NB4 (cell line): ENCODE measurements at regions not wholly inside any gene's neighbourhood (a gene's known extent, or its start where the extent isn't known, plus 50 kb on each side); places are given as distances from the start of the nearest gene placed in this dataset.
A peak's percentile ranks its signal among the peaks of the same experiment; 100 is the strongest.

Experiments used
- DNase-seq: peaks from one replicate; pipeline ENCODE4 v3.0.0; 2010; ENCODE audit warnings: low read depth
- H3K4me3 ChIP-seq: one replicate; pipeline ENCODE4 v1.5.1; 2011; ENCODE audit warnings: mild to moderate bottlenecking, low read depth, low read length, moderate library complexity
- MYC ChIP-seq: IDR thresholded peaks from 2 replicates; pipeline ENCODE4 v1.6.1; 2011; ENCODE audit warnings: low read depth, low read length
- POLR2A ChIP-seq: IDR thresholded peaks from 2 replicates; pipeline ENCODE4 v1.6.1; 2011; ENCODE audit warnings: mild to moderate bottlenecking; ENCODE audit not compliant: insufficient read length; ENCODE audit errors: extremely low read depth
- TF ChIP-seq, protein P1 (sequence below): IDR thresholded peaks from one replicate; pipeline ENCODE4 v1.5.1; 2012; ENCODE audit warnings: low read depth, low read length
- TF ChIP-seq, protein P2 (sequence below): IDR thresholded peaks from 2 replicates; pipeline ENCODE4 v1.6.1; 2011; ENCODE audit warnings: low read depth, low read length

DNA sequence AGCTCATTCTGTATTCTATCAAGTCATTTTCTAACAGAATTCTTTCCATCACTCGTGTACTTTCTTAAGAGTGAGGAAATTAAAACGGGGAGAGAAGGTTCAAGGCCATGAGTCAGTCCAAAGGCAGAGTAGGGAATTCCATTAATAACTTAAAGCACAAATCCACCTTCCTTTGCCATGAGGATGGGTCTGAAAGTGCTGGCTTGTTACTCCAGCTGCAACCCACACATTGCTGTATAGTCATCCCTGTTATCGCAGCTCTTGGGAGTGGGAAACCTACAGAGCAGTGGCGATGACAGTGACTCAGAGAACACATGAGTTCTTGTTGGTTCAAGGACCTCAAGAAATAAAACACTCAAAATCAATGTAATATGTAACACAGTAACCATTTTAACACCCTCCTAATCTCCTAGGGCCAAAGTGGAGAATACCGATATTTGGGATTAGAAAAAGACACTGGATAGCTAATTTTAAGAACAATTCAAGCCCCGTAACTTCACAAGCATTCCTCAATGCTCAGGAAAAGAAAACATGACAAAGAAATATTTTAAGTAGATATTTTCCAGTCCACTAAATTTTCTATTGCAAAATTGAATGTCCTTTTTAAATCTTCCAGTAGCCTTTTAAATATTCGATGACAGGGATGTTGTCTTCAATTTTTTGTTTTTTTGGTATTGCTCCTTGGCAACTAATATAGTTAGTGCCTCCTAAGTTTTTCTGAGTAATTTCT is 179.9 kb upstream of the THBS1 start:
- no peak for DNase-seq
- no peak overlapping the region for H3K4me3 ChIP-seq
- TF ChIP-seq POLR2A (no peak), MYC (no peak)
- TF ChIP-seq, protein P1, sequence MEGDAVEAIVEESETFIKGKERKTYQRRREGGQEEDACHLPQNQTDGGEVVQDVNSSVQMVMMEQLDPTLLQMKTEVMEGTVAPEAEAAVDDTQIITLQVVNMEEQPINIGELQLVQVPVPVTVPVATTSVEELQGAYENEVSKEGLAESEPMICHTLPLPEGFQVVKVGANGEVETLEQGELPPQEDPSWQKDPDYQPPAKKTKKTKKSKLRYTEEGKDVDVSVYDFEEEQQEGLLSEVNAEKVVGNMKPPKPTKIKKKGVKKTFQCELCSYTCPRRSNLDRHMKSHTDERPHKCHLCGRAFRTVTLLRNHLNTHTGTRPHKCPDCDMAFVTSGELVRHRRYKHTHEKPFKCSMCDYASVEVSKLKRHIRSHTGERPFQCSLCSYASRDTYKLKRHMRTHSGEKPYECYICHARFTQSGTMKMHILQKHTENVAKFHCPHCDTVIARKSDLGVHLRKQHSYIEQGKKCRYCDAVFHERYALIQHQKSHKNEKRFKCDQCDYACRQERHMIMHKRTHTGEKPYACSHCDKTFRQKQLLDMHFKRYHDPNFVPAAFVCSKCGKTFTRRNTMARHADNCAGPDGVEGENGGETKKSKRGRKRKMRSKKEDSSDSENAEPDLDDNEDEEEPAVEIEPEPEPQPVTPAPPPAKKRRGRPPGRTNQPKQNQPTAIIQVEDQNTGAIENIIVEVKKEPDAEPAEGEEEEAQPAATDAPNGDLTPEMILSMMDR: no peak
- TF ChIP-seq, protein P2, sequence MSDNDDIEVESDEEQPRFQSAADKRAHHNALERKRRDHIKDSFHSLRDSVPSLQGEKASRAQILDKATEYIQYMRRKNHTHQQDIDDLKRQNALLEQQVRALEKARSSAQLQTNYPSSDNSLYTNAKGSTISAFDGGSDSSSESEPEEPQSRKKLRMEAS: no peak

DNA sequence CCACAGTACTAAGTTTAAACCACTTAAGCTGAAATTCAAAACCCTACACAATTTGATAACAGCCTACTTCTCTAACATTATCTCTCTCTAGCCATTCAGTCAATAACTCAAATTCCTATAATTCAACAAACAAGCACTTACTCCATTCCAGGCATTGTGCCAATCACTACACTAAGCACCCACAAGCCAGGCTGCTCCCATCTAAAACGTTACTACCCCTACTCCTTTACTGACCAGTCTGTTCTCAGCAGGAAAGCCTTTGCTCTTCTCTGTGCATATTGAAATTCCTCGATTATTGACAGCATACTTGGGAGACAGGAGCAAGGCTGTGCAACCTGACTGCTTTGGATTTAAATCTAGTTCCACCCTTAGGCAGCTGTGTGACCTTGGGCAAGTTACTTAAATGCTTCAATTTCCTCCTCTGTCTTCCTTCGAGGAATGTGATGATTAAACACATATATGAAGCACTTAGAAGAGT is 177.2 kb upstream of the THBS1 start:
- TF ChIP-seq, protein P1: no peak
- TF ChIP-seq MYC (no peak), POLR2A (no peak)
- TF ChIP-seq, protein P2: no peak
- H3K4me3 ChIP-seq: no peak overlapping the region
- no peak for DNase-seq

DNA sequence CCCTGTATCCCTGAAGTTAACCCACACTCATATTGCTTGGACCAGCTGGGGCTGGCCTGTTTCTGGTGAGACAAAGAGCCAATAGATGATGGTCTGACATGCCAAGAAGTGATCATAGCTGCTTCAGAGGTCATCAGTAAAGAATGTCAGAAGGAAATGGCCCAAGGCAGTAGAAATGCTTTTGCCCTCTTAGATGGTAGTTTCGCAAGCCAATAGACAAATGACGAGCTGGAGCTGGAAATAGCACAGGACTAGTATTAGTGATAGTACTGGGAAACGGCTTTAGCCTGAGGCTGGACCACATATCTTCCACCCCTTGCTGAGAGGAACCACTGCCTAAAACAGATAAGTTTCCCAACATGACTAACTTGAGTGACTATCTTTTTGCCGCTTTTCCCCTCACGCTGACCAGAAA is 176.1 kb upstream of the THBS1 start:
- peak; percentile 87 for DNase-seq

DNA sequence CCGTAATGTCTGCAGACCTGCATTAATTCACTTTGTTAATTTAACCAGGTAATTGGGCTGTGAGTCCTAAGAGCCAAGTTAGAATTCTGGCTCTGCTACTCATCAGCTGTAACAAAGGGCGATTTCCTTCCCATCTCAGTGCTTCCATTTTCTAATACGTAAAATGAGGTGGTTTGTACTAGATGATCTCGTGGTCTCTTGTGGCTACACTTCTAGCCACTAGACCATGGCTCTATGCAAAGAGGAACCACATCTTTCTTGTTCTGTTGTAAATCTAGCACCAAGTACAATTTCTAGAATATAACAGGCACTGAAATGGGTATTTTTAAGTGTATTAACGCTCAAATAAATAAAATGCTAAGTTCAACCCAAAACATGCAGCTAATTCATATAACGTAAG is 174.4 kb upstream of the THBS1 start:
- TF ChIP-seq POLR2A (no peak), MYC (no peak)
- TF ChIP-seq, protein P2: no peak
- TF ChIP-seq, protein P1: no peak
- DNase-seq: peak; percentile 49
- no peak overlapping the region for H3K4me3 ChIP-seq

More for the DNA sequence above, 176.1 kb upstream of the THBS1 start:
- TF ChIP-seq MYC: no peak
- TF ChIP-seq POLR2A: no peak
- TF ChIP-seq, protein P1: no peak
- TF ChIP-seq, protein P2: no peak
- H3K4me3 ChIP-seq: no peak overlapping the region

DNA sequence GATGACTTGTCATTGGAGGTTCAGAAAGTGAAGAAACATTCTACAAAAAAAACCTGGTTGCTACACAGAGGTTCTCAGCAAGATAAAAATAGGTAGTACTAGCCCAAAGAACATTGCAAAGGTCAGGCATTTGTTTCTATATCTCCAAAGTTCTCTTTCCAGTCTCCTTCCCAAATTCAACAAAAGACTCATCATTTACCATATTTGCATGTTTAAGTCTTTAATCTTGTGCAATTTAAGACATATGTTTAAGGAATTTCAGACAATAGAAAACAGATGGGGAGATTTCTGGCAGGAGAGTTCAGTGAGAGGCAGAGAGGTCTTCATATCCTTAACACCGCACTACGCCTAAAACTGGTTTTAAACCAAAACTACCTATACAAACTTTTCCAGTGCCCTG is 173.8 kb upstream of the THBS1 start:
- DNase-seq: no peak
- TF ChIP-seq, protein P2: no peak
- TF ChIP-seq MYC: no peak
- TF ChIP-seq, protein P1: no peak
- no peak for TF ChIP-seq POLR2A
- no peak overlapping the region for H3K4me3 ChIP-seq
